Mesenchymal stem cell (in vitro differentiated cells and primary cell): ENCODE measurements at regions not wholly inside any gene's neighbourhood (a gene's known extent, or its start where the extent isn't known, plus 50 kb on each side); places are given as distances from the start of the nearest gene placed in this dataset.

Source experiments
- DNase-seq: peaks from one replicate; pipeline ENCODE4 v3.0.0-alpha.2; 2013
- H2AFZ ChIP-seq: one replicate; pipeline ENCODE4 v1.6.1; 2013; ENCODE audit warnings: low read depth, mild to moderate bottlenecking, control low read depth, inconsistent platforms, low read length, moderate library complexity
- H2AK5ac ChIP-seq: 2 replicates; pipeline ENCODE4 v1.6.1; 2013; ENCODE audit warnings: low read length, moderate library complexity, mild to moderate bottlenecking, inconsistent platforms; ENCODE audit not compliant: severe bottlenecking
- H2BK120ac ChIP-seq: one replicate; pipeline ENCODE4 v1.6.1; 2013; ENCODE audit warnings: low read depth, mild to moderate bottlenecking, inconsistent platforms, low read length, moderate library complexity
- H2BK12ac ChIP-seq, 2 experiments: one replicate each; pipeline ENCODE4 v1.6.1; 2013; ENCODE audit warnings: inconsistent platforms in 2 of 2, low read length in 2 of 2, mild to moderate bottlenecking in 2 of 2, moderate library complexity in 2 of 2, control low read depth in 1 of 2
- H2BK15ac ChIP-seq: one replicate; pipeline ENCODE4 v1.6.1; 2013; ENCODE audit warnings: mild to moderate bottlenecking, low read depth, inconsistent platforms; ENCODE audit not compliant: poor library complexity, severe bottlenecking
- H2BK5ac ChIP-seq: 2 replicates; pipeline ENCODE4 v1.6.1; 2013; ENCODE audit warnings: low read depth, mild to moderate bottlenecking, low read length, control low read depth, inconsistent platforms; ENCODE audit not compliant: poor library complexity, severe bottlenecking
- H3K14ac ChIP-seq, 2 experiments: one replicate each; pipeline ENCODE4 v1.6.1; 2013; ENCODE audit warnings: inconsistent platforms in 2 of 2, low read length in 2 of 2, control low read depth in 1 of 2, mild to moderate bottlenecking in 1 of 2, moderate library complexity in 1 of 2
- H3K18ac ChIP-seq, 2 experiments: one replicate each; pipeline ENCODE4 v1.6.1; 2013; ENCODE audit warnings: inconsistent platforms in 2 of 2, low read length in 2 of 2, control low read depth in 1 of 2, low read depth in 1 of 2, mild to moderate bottlenecking in 1 of 2
- H3K23ac ChIP-seq, 2 experiments: one replicate each; pipeline ENCODE4 v1.6.1; 2013; ENCODE audit warnings: inconsistent platforms in 2 of 2, low read length in 2 of 2, mild to moderate bottlenecking in 2 of 2, moderate library complexity in 2 of 2, control low read depth in 1 of 2
- H3K27ac ChIP-seq: 2 replicates; pipeline ENCODE4 v1.5.1; 2013; ENCODE audit warnings: mild to moderate bottlenecking, moderate library complexity, low read length, control low read depth, inconsistent platforms; ENCODE audit not compliant: poor library complexity, severe bottlenecking
- H3K27me3 ChIP-seq, 2 experiments: 2 replicates each; pipeline versions ENCODE4 v1.6.1 to v1.7.0; 2013; ENCODE audit warnings: low read length in 2 of 2, mild to moderate bottlenecking in 2 of 2, moderate library complexity in 2 of 2, control low read depth in 1 of 2, inconsistent platforms in 1 of 2; ENCODE audit not compliant: control insufficient read depth in 1 of 2, insufficient read depth in 1 of 2
- H3K36me3 ChIP-seq, 2 experiments: 2 replicates each; pipeline versions ENCODE4 v1.6.1 to v1.7.0; 2013; ENCODE audit warnings: low read length in 2 of 2, control low read depth in 1 of 2, inconsistent platforms in 1 of 2, low read depth in 1 of 2, mild to moderate bottlenecking in 1 of 2; ENCODE audit not compliant: insufficient read depth in 2 of 2, control insufficient read depth in 1 of 2
- H3K4ac ChIP-seq, 2 experiments: one replicate each; pipeline ENCODE4 v1.6.1; 2013; ENCODE audit warnings: inconsistent platforms in 2 of 2, low read length in 2 of 2, mild to moderate bottlenecking in 2 of 2, moderate library complexity in 2 of 2, control low read depth in 1 of 2, low read depth in 1 of 2
- H3K4me1 ChIP-seq: 2 replicates; pipeline ENCODE4 v1.6.1; 2013; ENCODE audit warnings: low read depth, low read length, control low read depth; ENCODE audit not compliant: control insufficient read depth, insufficient read depth
- H3K4me2 ChIP-seq: 2 replicates; pipeline ENCODE4 v1.6.1; 2013; ENCODE audit warnings: low read length, mild to moderate bottlenecking, inconsistent platforms; ENCODE audit not compliant: poor library complexity, severe bottlenecking
- H3K4me3 ChIP-seq, 2 experiments: 2 replicates each; pipeline versions ENCODE4 v1.5.1 to v1.7.0; 2013; ENCODE audit warnings: low read length in 2 of 2, mild to moderate bottlenecking in 2 of 2, control low read depth in 1 of 2, low read depth in 1 of 2; ENCODE audit not compliant: insufficient read depth in 1 of 2
- H3K79me1 ChIP-seq: replicated peaks from 2 replicates; pipeline ENCODE4 v1.6.1; 2013; ENCODE audit warnings: mild to moderate bottlenecking, control low read depth, low read length, inconsistent platforms; ENCODE audit not compliant: poor library complexity, severe bottlenecking
- H3K9ac ChIP-seq: 2 replicates; pipeline ENCODE4 v1.7.0; 2013; ENCODE audit warnings: mild to moderate bottlenecking, low read length, moderate library complexity
- H3K9me3 ChIP-seq: 2 replicates; pipeline ENCODE4 v1.7.0; 2013; ENCODE audit warnings: mild to moderate bottlenecking, low read length; ENCODE audit not compliant: control insufficient read depth
- H4K8ac ChIP-seq: one replicate; pipeline ENCODE4 v1.6.1; 2013; ENCODE audit warnings: inconsistent platforms, mild to moderate bottlenecking, low read length, moderate library complexity
- H4K91ac ChIP-seq: one replicate; pipeline ENCODE4 v1.6.1; 2013; ENCODE audit warnings: mild to moderate bottlenecking, low read length, inconsistent platforms
- WGBS: methylation state at CpG from one replicate; pipeline ENCODE4 v1.1.7; 2013; ENCODE audit warnings: mixed read lengths; 5-methylcytosine and 5-hydroxymethylcytosine counted together

GRCh38 chr14:89503431-89503996 is 86.5 kb upstream of the FOXN3 start:
- Histone ChIP-seq H3K4ac (no peak overlapping the region), H3K9me3 (no peaks in the 10 kb centered on the region), H3K27me3 (no peaks in the 10 kb centered on the region), H3K27ac (no peak overlapping the region), H4K91ac (no peak overlapping the region), H3K4me1 (peaks cover 11% of the 10 kb centered on the region), H3K18ac (no peak overlapping the region), H2BK120ac (no peak overlapping the region), H2BK15ac (no peak overlapping the region), H3K36me3 (peaks cover 0 to 6% of the 10 kb centered on the region in 2 experiments), H3K9ac (no peak overlapping the region), H3K79me1 (peaks cover 7% of the 10 kb centered on the region), H2BK5ac (no peak overlapping the region), H3K4me2 (no peak overlapping the region), H4K8ac (no peak overlapping the region), H2AK5ac (no peak overlapping the region), H3K4me3 (no peak overlapping the region), H2BK12ac (no peak overlapping the region), H3K23ac (no peak overlapping the region), H3K14ac (no peak overlapping the region), H2AFZ (no peak overlapping the region)
- WGBS, result 95% methylated on average over 10 of the region's 10 CpGs
- DNase-seq, result no peak

- Histone ChIP-seq H2BK5ac (no peak overlapping the region), H4K8ac (no peak overlapping the region), H3K4me3 (no peak overlapping the region), H3K9me3 (no peaks in the 10 kb centered on the region), H3K27me3 (no peaks in the 10 kb centered on the region), H2AFZ (no peak overlapping the region), H3K36me3 (peaks cover 0 to 6% of the 10 kb centered on the region in 2 experiments), H4K91ac (no peak overlapping the region), H3K23ac (no peak overlapping the region), H2BK120ac (no peak overlapping the region), H3K14ac (no peak overlapping the region), H2BK12ac (no peak overlapping the region), H3K9ac (no peak overlapping the region), H2AK5ac (no peak overlapping the region), H3K4me2 (no peak overlapping the region), H3K18ac (no peak overlapping the region), H3K79me1 (peaks cover 9% of the 10 kb centered on the region), H3K4ac (no peak overlapping the region), H2BK15ac (no peak overlapping the region), H3K27ac (no peak overlapping the region), H3K4me1 (peaks cover 5% of the 10 kb centered on the region)
- DNase-seq, result no peak
- WGBS, result 80% methylated on average over 5 of the region's 5 CpGs
Observed at GRCh38 chr14:89502966-89503365, 85.9 kb upstream of the FOXN3 start.

GRCh38 chr14:89501381-89501780 is 84.3 kb upstream of the FOXN3 start:
- no peak overlapping the region for H2BK120ac ChIP-seq
- H3K23ac ChIP-seq, result no peak overlapping the region
- no peak overlapping the region for H3K14ac ChIP-seq
- no peak overlapping the region for H3K4ac ChIP-seq
- H2AFZ ChIP-seq, result no peak overlapping the region
- H3K27ac ChIP-seq, result no peak overlapping the region
- no peak overlapping the region for H2BK15ac ChIP-seq
- H2BK5ac ChIP-seq, result no peak overlapping the region
- no peaks in the 10 kb centered on the region for H3K27me3 ChIP-seq
- H4K91ac ChIP-seq, result no peak overlapping the region
- no peak overlapping the region for H3K18ac ChIP-seq
- H4K8ac ChIP-seq, result no peak overlapping the region
- H3K36me3 ChIP-seq, result peaks cover 0 to 6% of the 10 kb centered on the region in 2 experiments
- H3K4me1 ChIP-seq, result peaks cover 2% of the 10 kb centered on the region
- H3K79me1 ChIP-seq, result peaks cover 9% of the 10 kb centered on the region
- no peak overlapping the region for H2BK12ac ChIP-seq
- no peak for DNase-seq
- WGBS, result 96% methylated on average over 4 of the region's 4 CpGs
- H3K4me3 ChIP-seq, result no peak overlapping the region
- H3K9me3 ChIP-seq, result no peaks in the 10 kb centered on the region
- no peak overlapping the region for H3K4me2 ChIP-seq
- H3K9ac ChIP-seq, result no peak overlapping the region
- no peak overlapping the region for H2AK5ac ChIP-seq

GRCh38 chr14:89500303-89500702 is 83.3 kb upstream of the FOXN3 start:
- Histone ChIP-seq H2BK15ac (no peak overlapping the region), H3K36me3 (peaks cover 0 to 6% of the 10 kb centered on the region in 2 experiments), H3K9me3 (no peaks in the 10 kb centered on the region), H2AFZ (no peak overlapping the region), H3K9ac (no peak overlapping the region), H3K23ac (no peak overlapping the region), H3K18ac (no peak overlapping the region), H3K4me3 (no peak overlapping the region), H3K4me2 (no peak overlapping the region), H4K91ac (no peak overlapping the region), H4K8ac (peak overlapping the region; percentile 7), H3K14ac (no peak overlapping the region), H3K79me1 (peaks cover 9% of the 10 kb centered on the region), H3K4ac (no peak overlapping the region), H3K4me1 (peaks cover 7% of the 10 kb centered on the region), H3K27ac (no peak overlapping the region), H2BK120ac (no peak overlapping the region), H2BK5ac (no peak overlapping the region), H2BK12ac (no peak overlapping the region), H3K27me3 (no peaks in the 10 kb centered on the region), H2AK5ac (no peak overlapping the region)
- 100% methylated on average over 3 of the region's 3 CpGs for WGBS
- DNase-seq, result no peak
